SU-DHL-6 (cell line): ENCODE measurements at regions not wholly inside any gene's neighbourhood (a gene's known extent, or its start where the extent isn't known, plus 50 kb on each side); places are given as distances from the start of the nearest gene placed in this dataset.

Experiments used
- H2AFZ ChIP-seq: fragments of 200-600 bp; sonication (generic); 2 replicates; pipeline ENCODE4 v1.6.1; 2014; ENCODE audit warnings: low read depth, mild to moderate bottlenecking, moderate library complexity, mixed read lengths, antibody characterized with exemption, low read length; ENCODE audit not compliant: severe bottlenecking
- H3F3A ChIP-seq: fragments of 200-600 bp; shearing (Covaris generic); 2 replicates; pipeline ENCODE4 v1.6.0; 2016; ENCODE audit warnings: antibody characterized with exemption, mild to moderate bottlenecking; ENCODE audit not compliant: insufficient read depth
- H3K27ac ChIP-seq: fragments of 200-600 bp; sonication (generic); 2 replicates; pipeline ENCODE4 v1.5.1; 2016; ENCODE audit warnings: low read depth, mild to moderate bottlenecking, low read length, moderate library complexity, mixed read lengths
- H3K27me3 ChIP-seq: fragments of 200-600 bp; sonication (generic), shearing (Covaris generic); 2 replicates; pipeline ENCODE4 v1.6.0; 2014; ENCODE audit warnings: mild to moderate bottlenecking, low read length
- H3K36me3 ChIP-seq: fragments of 200-600 bp; sonication (generic); 2 replicates; pipeline ENCODE4 v1.6.1; 2014; ENCODE audit warnings: mild to moderate bottlenecking, low read length, mixed read lengths
- H3K4me2 ChIP-seq: fragments of 300-600, 200-600 bp; shearing (Covaris generic), sonication (generic); 2 replicates; pipeline ENCODE4 v1.6.0; 2014; ENCODE audit warnings: low read length, low read depth, mild to moderate bottlenecking; ENCODE audit not compliant: poor library complexity, severe bottlenecking
- H3K4me3 ChIP-seq: fragments of 200-600 bp; sonication (generic); 2 replicates; pipeline ENCODE4 v1.5.1; 2014; ENCODE audit warnings: antibody characterized with exemption, low read length, mild to moderate bottlenecking, mixed read lengths; ENCODE audit not compliant: insufficient read depth, poor library complexity, severe bottlenecking
- H3K79me2 ChIP-seq: fragments of 200-600 bp; sonication (generic); 2 replicates; pipeline ENCODE4 v1.6.1; 2014; ENCODE audit warnings: mild to moderate bottlenecking, low read length, moderate library complexity; ENCODE audit not compliant: insufficient read depth
- H3K9ac ChIP-seq: fragments of 200-600 bp; sonication (generic); 2 replicates; pipeline ENCODE4 v1.7.0; 2014; ENCODE audit warnings: mild to moderate bottlenecking, low read length
- H3K9me2 ChIP-seq: fragments of 200-600 bp; sonication (generic); replicated peaks from 2 replicates; pipeline ENCODE4 v1.6.1; 2014; ENCODE audit warnings: low read length; ENCODE audit not compliant: insufficient read depth
- H3K9me3 ChIP-seq: fragments of 200-600 bp; sonication (generic); 2 replicates; pipeline ENCODE4 v1.6.1; 2014; ENCODE audit warnings: low read length, mixed read lengths; ENCODE audit not compliant: insufficient read depth
- H4K20me1 ChIP-seq: fragments of 200-600 bp; sonication (generic); 2 replicates; pipeline ENCODE4 v1.6.1; 2014; ENCODE audit warnings: low read depth, mild to moderate bottlenecking, antibody characterized with exemption, low read length, moderate library complexity, mixed read lengths
- EZH2phosphoT487 ChIP-seq: fragments of 200-600 bp; sonication (generic), shearing (Covaris generic); conservative IDR thresholded peaks from 2 replicates; pipeline ENCODE4 v1.6.1; 2018; ENCODE audit warnings: mild to moderate bottlenecking, antibody characterized with exemption, low read length, moderate library complexity, mixed read lengths
- TF ChIP-seq, protein P1 (sequence below): fragments of 200-600 bp; sonication (generic); IDR thresholded peaks from one replicate; pipeline ENCODE4 v1.5.1; 2017; ENCODE audit warnings: antibody characterized with exemption, mild to moderate bottlenecking, low read length, moderate library complexity; ENCODE audit not compliant: insufficient read depth, poor library complexity, severe bottlenecking

DNA sequence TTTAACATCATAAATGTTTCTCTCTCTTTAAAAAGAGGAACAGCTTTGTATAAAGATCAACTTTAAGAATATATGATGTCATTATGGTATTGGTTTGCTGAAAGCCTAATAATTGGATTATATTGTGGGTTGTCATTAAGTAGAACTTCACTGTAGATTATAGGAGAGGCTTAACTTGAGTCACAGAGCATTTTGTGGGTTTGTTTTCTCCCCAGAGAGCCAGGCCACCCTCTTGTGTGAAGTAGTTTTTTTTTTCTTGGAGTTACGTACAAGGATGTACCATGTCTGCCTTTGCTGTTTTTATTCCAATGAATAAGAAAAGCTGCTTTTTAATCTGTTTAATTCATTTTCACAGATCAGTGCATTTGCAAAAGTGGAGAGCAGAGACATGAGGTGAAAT, 354.8 kb upstream of the TBL1XR1 start:
- no peaks in the 10 kb centered on the region for H3K9me3 ChIP-seq
- TF ChIP-seq, protein P1, sequence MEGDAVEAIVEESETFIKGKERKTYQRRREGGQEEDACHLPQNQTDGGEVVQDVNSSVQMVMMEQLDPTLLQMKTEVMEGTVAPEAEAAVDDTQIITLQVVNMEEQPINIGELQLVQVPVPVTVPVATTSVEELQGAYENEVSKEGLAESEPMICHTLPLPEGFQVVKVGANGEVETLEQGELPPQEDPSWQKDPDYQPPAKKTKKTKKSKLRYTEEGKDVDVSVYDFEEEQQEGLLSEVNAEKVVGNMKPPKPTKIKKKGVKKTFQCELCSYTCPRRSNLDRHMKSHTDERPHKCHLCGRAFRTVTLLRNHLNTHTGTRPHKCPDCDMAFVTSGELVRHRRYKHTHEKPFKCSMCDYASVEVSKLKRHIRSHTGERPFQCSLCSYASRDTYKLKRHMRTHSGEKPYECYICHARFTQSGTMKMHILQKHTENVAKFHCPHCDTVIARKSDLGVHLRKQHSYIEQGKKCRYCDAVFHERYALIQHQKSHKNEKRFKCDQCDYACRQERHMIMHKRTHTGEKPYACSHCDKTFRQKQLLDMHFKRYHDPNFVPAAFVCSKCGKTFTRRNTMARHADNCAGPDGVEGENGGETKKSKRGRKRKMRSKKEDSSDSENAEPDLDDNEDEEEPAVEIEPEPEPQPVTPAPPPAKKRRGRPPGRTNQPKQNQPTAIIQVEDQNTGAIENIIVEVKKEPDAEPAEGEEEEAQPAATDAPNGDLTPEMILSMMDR: no peak
- no peak for TF ChIP-seq EZH2phosphoT487
- no peaks in the 10 kb centered on the region for H3F3A ChIP-seq
- H3K4me3 ChIP-seq: no peak overlapping the region
- no peaks in the 10 kb centered on the region for H3K79me2 ChIP-seq
- no peak overlapping the region for H3K4me2 ChIP-seq
- H2AFZ ChIP-seq: no peak overlapping the region
- H3K9me2 ChIP-seq: no peaks in the 10 kb centered on the region
- H3K9ac ChIP-seq: no peak overlapping the region
- no peaks in the 10 kb centered on the region for H3K27me3 ChIP-seq
- no peaks in the 10 kb centered on the region for H3K36me3 ChIP-seq
- no peaks in the 10 kb centered on the region for H4K20me1 ChIP-seq
- H3K27ac ChIP-seq: no peak overlapping the region

DNA sequence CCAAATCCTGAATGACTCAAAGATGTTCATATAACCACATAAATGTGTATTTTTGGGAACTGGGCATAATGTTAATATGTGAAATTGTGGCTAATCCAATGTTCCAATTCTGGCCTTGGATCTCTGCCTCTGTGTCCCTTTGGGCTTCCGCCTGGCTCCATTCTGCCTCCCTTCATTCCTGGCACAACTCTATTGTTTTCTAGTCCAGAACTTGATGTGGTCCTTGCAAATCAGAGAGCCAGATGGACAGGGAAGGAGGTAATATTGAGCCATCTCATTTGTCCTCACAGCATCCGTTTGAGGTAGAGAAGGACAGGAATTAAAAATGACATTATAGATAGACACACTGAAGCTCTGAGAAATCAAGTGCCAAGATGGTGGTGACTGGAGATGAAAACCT, 355.7 kb upstream of the TBL1XR1 start:
- no peak overlapping the region for H3K4me2 ChIP-seq
- no peak for TF ChIP-seq EZH2phosphoT487
- TF ChIP-seq, protein P1: no peak
- H3K9me3 ChIP-seq: no peaks in the 10 kb centered on the region
- H3K9ac ChIP-seq: no peak overlapping the region
- no peak overlapping the region for H2AFZ ChIP-seq
- H3F3A ChIP-seq: no peaks in the 10 kb centered on the region
- no peaks in the 10 kb centered on the region for H3K79me2 ChIP-seq
- H3K9me2 ChIP-seq: no peaks in the 10 kb centered on the region
- H3K4me3 ChIP-seq: no peak overlapping the region
- no peaks in the 10 kb centered on the region for H4K20me1 ChIP-seq
- no peaks in the 10 kb centered on the region for H3K27me3 ChIP-seq
- no peaks in the 10 kb centered on the region for H3K36me3 ChIP-seq
- no peak overlapping the region for H3K27ac ChIP-seq

DNA sequence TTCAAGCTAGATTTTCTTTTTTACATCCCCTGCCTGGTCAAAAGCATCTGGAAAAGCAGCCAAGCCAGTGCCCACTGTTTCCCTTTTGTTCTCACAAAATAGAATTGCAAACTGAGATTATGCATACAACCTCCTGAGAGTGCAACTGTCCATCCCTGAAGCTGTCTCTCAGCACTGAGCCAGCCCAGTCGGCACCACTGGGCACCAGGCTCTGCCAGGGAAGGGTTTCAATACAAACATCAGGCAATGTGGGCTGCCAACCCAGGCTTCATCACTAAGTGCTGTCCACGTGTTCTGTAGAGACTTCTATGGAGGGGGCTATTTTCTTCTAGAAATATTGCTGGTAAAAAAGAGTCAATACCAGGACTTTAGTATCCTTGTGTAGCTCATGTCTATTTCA, 356.3 kb upstream of the TBL1XR1 start:
- Histone ChIP-seq H3K4me2 (no peak overlapping the region), H3K4me3 (no peak overlapping the region), H3K9me2 (no peaks in the 10 kb centered on the region), H2AFZ (no peak overlapping the region), H3K27me3 (no peaks in the 10 kb centered on the region), H3K9me3 (no peaks in the 10 kb centered on the region), H4K20me1 (no peaks in the 10 kb centered on the region), H3F3A (no peaks in the 10 kb centered on the region), H3K9ac (no peak overlapping the region), H3K36me3 (no peaks in the 10 kb centered on the region), H3K79me2 (no peaks in the 10 kb centered on the region), H3K27ac (no peak overlapping the region)
- TF ChIP-seq, protein P1: no peak
- TF ChIP-seq EZH2phosphoT487: no peak
